HG02678 (cell line): ENCODE measurements at regions not wholly inside any gene's neighbourhood (a gene's known extent, or its start where the extent isn't known, plus 50 kb on each side); places are given as distances from the start of the nearest gene placed in this dataset.
"Not testable (repeated sequence)": the region's sequence is repeated elsewhere in the genome, so short reads cannot be mapped to it uniquely, and the experiment has no call there.

Experiments
- ATAC-seq: cut with Tn5 transposase; IDR thresholded peaks from one replicate; pipeline ENCODE4 v1.9.1; 2021; ENCODE audit warnings: mild to moderate bottlenecking, moderate library complexity; ENCODE audit not compliant: unreplicated experiment

- ATAC-seq = no peak
These were observed 996.4 kb upstream of the WWC1 start for GRCh38 chr5:167294882-167295680.

DNA sequence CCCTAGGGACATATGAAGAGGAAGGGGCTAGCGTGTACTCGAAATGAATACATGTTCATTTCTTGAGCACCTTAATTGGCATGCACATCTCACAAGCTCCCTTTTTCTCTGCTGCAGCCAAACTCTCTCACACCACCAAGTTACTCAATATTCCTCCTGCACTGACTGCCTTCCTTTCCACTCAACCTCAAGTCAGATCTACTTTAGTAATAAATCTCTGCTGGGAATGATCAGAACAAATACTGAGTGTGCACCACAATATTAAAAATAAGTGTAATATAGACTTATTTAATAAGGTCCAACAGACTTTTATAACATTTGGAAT is 995.8 kb upstream of the WWC1 start:
- ATAC-seq = no peak

- ATAC-seq = no peak
These were observed 995.4 kb upstream of the WWC1 start for GRCh38 chr5:167296066-167296465.

GRCh38 chr5:167296661-167297060 is 994.8 kb upstream of the WWC1 start:
- ATAC-seq = no peak

GRCh38 chr5:167299861-167300260 is 991.6 kb upstream of the WWC1 start:
- ATAC-seq = not testable (repeated sequence)

- ATAC-seq = no peak
These were observed 987.9 kb upstream of the WWC1 start for GRCh38 chr5:167303582-167303981.

- ATAC-seq = no peak
These were observed 986.5 kb upstream of the WWC1 start for GRCh38 chr5:167304834-167305469.

GRCh38 chr5:167305591-167306213 is 985.7 kb upstream of the WWC1 start:
- no peak for ATAC-seq

DNA sequence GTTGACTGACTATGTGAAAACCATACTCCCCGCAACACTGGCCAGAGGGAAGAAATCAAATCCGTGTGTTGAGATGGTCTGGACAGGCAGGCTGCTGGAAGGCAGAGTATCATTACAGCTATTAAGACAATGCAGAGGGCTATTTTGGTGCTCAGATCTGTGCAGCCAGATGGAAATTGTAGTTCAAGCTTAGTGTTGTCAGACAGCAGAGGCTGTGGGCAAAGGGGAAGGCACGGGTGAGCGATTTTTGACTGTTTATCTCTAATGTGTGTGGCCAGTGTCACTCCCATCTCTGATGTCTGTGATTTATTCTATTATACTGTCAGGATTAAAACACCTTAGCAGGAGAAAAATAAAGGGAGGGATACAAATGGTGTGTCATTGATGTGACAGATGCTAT is 984.4 kb upstream of the WWC1 start:
- ATAC-seq = no peak

DNA sequence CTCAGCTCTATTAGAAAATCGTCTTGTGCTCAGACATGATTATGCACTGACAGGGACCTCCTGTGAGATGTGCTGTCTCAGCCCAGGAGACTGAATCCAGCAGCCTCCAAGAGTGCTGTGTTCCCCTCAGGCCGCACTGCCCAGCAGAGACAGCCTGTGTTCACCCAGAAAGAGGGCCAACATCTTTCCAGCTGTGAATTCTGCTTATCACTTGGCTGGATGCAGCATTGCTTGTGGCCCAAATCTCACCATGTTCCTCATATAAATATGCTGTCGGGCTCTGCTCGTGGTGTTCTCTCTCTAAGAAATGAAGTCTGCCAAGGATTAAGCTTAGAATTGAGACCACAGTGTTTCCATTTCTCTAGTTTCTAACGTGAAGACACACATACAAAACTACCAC is 983.0 kb upstream of the WWC1 start:
- ATAC-seq = no peak

DNA sequence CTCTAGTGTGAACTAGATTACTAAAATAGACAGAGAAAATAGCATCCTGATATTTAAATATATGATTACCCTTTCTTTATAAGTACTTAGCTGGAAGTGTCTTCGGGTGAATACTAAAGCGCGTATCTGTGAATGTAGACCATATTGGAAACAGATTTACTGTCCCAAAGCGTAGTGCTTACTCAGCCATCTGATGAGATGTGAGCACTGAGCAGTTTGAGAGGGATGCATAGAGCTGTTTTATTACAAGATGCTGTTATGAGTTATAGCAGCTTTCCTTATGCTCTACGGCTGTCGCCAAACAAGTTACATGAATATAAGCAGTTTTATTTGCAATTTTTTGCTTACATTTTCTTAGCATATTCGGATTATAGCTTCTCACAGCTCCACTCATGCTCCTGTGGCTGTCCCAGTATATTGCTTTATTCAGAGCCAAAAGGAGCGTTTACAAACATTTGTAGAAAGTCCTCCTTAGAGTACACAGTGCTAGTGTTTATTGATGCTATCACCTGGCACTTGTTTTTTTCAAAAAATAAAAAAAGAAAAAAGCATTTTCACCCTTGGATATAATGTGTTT is 981.4 kb upstream of the WWC1 start:
- ATAC-seq = no peak

- no peak for ATAC-seq
These were observed 980.1 kb upstream of the WWC1 start for GRCh38 chr5:167311340-167311739.

DNA sequence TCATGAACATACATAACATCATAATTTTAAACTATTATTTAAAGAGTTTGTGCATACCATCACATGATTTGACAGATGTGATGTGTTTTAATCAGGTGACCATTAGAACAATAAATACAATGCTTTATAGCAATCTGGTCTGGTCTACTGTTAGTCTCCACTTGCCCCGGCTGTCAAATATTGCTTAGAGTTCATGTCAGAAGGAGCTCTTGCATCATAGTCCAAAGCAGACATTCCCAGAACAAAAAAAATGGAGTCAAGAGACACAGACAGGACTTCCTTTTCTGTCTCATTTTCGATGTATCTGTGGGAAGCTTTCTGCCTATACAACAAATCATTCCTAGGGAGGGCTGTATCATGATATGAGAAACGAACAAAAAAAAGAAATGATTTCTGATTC is 979.2 kb upstream of the WWC1 start:
- ATAC-seq = no peak

DNA sequence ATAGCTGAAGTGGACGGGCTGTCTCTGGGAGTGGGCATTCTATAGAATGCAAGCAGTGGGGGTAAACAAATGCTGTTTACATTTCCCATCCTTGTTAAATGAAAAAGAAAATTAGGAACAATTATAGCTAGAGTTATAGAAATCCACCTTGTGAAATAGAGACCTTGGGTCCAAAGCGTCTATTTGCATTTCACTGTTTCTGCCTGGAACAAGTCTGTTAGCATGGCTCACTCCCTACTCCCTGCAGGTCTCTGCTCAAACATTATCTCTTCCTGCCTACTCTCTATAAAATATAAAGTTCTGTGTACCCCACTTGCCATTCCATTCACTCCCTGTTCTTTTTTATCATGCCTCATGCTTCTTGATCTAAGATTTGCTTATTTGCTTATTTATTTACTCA is 975.7 kb upstream of the WWC1 start:
- no peak for ATAC-seq

- no peak for ATAC-seq
These were observed 973.6 kb upstream of the WWC1 start for GRCh38 chr5:167317884-167318283.

DNA sequence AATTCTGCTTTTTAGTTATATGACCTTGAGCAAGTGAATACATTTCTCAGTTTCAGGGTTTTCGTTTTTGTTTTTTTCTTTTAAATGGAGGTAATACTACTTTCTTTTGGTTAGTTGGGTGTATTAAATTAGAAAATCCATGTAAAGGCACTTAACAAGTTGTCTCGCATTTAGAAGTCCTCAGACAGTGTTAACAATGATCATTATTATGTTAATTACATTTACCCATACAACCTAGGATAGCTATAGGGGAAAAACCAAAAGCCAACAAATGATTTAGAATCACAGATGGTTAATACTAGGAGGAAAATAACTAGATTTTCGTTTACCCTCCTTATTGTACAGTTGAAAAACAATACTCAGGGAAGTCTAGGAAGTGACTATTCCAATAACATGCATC is 972.2 kb upstream of the WWC1 start:
- ATAC-seq = no peak

DNA sequence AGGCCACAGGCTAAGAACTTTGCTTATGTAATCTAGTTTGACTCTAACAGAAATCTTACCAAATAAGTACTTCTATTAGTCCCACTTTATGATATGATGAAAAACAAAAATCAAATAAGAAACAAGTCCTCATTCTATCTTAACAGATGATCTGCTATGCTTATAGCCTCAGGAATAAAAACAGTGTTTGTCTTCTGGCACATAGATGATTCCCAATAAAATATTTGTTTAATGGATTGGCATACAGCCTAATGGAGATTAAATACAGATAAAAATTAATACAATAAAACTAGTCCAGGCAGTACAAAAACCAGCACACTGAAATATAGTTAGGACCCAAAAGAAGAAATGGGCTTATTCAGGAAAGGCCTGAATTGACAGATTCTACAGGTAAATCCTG is 971.4 kb upstream of the WWC1 start:
- no peak for ATAC-seq

GRCh38 chr5:167332309-167332708 is 959.1 kb upstream of the WWC1 start:
- ATAC-seq = no peak

DNA sequence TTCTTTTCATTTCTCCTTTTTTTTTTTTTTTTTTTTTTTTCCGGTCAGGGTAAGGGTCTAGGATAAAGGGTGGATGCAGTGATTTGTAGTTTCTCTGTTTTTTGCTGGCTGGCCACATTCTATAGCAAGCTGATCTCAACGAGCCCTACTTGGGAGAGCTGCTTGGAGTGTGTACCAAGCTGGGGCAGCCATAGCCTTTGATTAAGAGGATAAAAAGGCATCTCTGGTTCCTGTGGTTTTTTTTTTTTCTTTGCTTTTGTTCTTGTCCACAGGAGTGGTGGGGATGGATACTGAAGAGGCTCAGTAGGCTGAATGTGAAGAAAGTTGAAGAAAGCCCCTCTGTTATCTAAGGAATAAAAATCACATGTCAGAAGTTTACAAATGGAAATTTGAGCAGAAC is 955.3 kb upstream of the WWC1 start:
- no peak for ATAC-seq

DNA sequence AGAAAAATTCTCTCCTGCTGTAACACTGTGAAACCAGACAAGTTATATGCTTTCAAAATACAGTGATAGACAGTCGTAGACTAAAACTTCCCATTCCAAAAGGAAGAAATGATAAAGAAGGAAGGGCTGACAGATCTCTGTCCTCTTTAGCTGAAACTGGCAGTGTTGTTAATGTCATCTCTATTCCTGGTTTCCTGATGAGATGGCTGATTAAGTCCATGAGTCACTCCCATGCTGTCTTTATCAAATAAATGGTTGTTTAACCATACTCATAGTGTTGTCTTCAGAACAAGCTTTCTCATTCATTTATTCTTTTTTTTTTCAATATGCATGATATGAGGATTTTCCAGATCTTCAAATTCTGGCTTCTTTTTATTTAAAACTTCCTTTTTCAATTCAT is 952.2 kb upstream of the WWC1 start:
- ATAC-seq = no peak

DNA sequence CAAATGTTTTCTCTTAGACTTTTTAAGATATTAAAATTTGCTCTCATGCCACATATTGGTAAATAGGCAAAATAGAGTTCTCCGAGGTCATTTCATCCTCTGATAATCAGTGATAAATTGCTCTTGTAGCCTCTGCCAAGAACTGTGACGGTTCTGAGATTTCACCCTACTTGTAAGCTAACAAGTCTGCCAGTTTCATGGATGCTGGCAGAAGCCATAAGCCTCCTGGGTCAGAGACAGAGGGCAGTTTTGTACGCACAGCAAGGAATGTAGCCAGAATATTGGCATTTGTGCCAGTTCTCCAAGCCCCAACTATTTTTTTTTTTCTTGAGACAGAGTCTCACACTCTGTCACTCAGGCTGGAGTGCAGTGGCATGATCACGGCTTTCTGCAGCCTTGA is 945.0 kb upstream of the WWC1 start:
- no peak for ATAC-seq
